Panc1 (cell line): ENCODE measurements at regions not wholly inside any gene's neighbourhood (a gene's known extent, or its start where the extent isn't known, plus 50 kb on each side); places are given as distances from the start of the nearest gene placed in this dataset.

Experiments
- ATAC-seq: fragments of 200-7000 bp; cut with Tn5 transposase; 2 replicates; pipeline ENCODE4 v1.9.1; 2020; ENCODE audit warnings: mild to moderate bottlenecking, moderate library complexity
- BruUV-seq: library from RNA; stranded (reverse); fragments of 400-500 nt; replicated peaks from 2 replicates; lab custom pipeline; 2021; lab: Mats Ljungman, UMichigan
- CTCF ChIA-PET: fragments of 300-600 bp; sonication (Branson Sonifier 250); formaldehyde crosslinking; loops from one replicate; lab custom pipeline; 2022; ENCODE audit warnings: antibody characterized with exemption; lab: Charles Lee
- POLR2A ChIA-PET: fragments of 300-600 bp; sonication (Branson Sonifier 250); formaldehyde crosslinking; loops from one replicate; lab custom pipeline; 2022; ENCODE audit warnings: antibody characterized with exemption; lab: Charles Lee
- DNase-seq: peaks from one replicate; pipeline ENCODE4 v3.0.0-alpha.2; 2010; ENCODE audit warnings: low read depth, low spot score
- H3K27ac ChIP-seq: 2 replicates; pipeline ENCODE4 v1.5.1; 2011; ENCODE audit warnings: mild to moderate bottlenecking, low read length, inconsistent platforms
- H3K27me3 ChIP-seq: fragments of 200-500 bp; sonication (Bioruptor generic); 2 replicates; pipeline ENCODE4 v1.6.0; 2014; ENCODE audit warnings: low read length, inconsistent platforms; ENCODE audit not compliant: control insufficient read depth, insufficient read depth
- H3K36me3 ChIP-seq: fragments of 200-500 bp; sonication (Bioruptor generic); 2 replicates; pipeline ENCODE4 v1.5.1; 2014; ENCODE audit warnings: inconsistent platforms, mild to moderate bottlenecking, low read length, moderate library complexity; ENCODE audit not compliant: control insufficient read depth, insufficient read depth
- H3K4me1 ChIP-seq: 2 replicates; pipeline ENCODE4 v1.5.1; 2011; ENCODE audit warnings: inconsistent platforms, mild to moderate bottlenecking, low read length, moderate library complexity; ENCODE audit not compliant: control insufficient read depth, insufficient read depth
- H3K4me3 ChIP-seq, 2 experiments: 2 replicates each; pipeline ENCODE4 v1.5.1; 2011 to 2012; ENCODE audit warnings: low read depth in 2 of 2, low read length in 2 of 2, mild to moderate bottlenecking in 2 of 2, inconsistent platforms in 1 of 2, moderate library complexity in 1 of 2
- H3K9me3 ChIP-seq: fragments of 200-500 bp; sonication (Bioruptor generic); 2 replicates; pipeline ENCODE4 v1.5.1; 2014; ENCODE audit warnings: low read depth, mild to moderate bottlenecking, inconsistent platforms, low read length, moderate library complexity; ENCODE audit not compliant: control insufficient read depth, insufficient read depth
- CTCF ChIP-seq: fragments of 450-650 bp; IDR thresholded peaks from 2 replicates; pipeline ENCODE4 v1.5.1; 2017; ENCODE audit warnings: mild to moderate bottlenecking
- POLR2AphosphoS5 ChIP-seq: IDR thresholded peaks from 2 replicates; pipeline ENCODE4 v1.6.1; 2012; ENCODE audit warnings: mild to moderate bottlenecking, low read depth, low read length, moderate library complexity
- REST ChIP-seq, 2 experiments: IDR thresholded peaks; 2 replicates each; pipeline ENCODE4 v1.6.1; 2011 to 2012; ENCODE audit warnings: low read depth in 2 of 2, control low read depth in 1 of 2, low read length in 1 of 2, mild to moderate bottlenecking in 1 of 2, moderate library complexity in 1 of 2; ENCODE audit not compliant: insufficient read depth in 1 of 2
- SIN3A ChIP-seq: IDR thresholded peaks from 2 replicates; pipeline ENCODE4 v1.6.1; 2012; ENCODE audit warnings: low read depth, mild to moderate bottlenecking, low read length, moderate library complexity, borderline replicate concordance; ENCODE audit not compliant: insufficient read depth
- TCF7L2 ChIP-seq: IDR thresholded peaks from 2 replicates; pipeline ENCODE4 v1.6.1; 2011; ENCODE audit warnings: mild to moderate bottlenecking, low read depth, low read length, inconsistent platforms
- in situ Hi-C: cut with HindIII; loops from 2 replicates; pipeline ENCODE4 v1.10.0; 2016; ENCODE audit warnings: low sequenced_read_pairs, low pct_unique_long_range_greater_than_20kb
- intact Hi-C: fragments of 100-400 bp; cut with micrococcal nuclease; formaldehyde crosslinking; loops from one replicate; pipeline ENCODE4 v1.10.0; 2022; ENCODE audit not compliant: unreplicated experiment

- H3K4me3 ChIP-seq: no peak overlapping the region
- in situ Hi-C loops: no loop called here
- ATAC-seq (no peak), DNase-seq (no peak)
- ChIA-PET CTCF (no interaction called here), POLR2A (no interaction called here)
- intact Hi-C loops: no loop called here
- no peak overlapping the region for H3K27ac ChIP-seq
- H3K4me1 ChIP-seq: no peaks in the 10 kb centered on the region
- TF ChIP-seq REST (IDR thresholded peaks at IDR 0.05; ENCODE audit: insufficient read depth in 1 of 2, low read depth in 2 of 2, low read length in 1 of 2) (no peak), CTCF (no peak)
- H3K27me3 ChIP-seq: no peaks in the 10 kb centered on the region
- BruUV-seq: no TSS peak
- no peaks in the 10 kb centered on the region for H3K9me3 ChIP-seq
- no peaks in the 10 kb centered on the region for H3K36me3 ChIP-seq
Measured at GRCh38 chr5:136511046-136511445, 145.7 kb upstream of the TRPC7 start.

GRCh38 chr5:136510481-136510880 is 145.1 kb upstream of the TRPC7 start:
- CTCF ChIA-PET: no interaction called here

More at GRCh38 chr5:136510481-136510880, 145.1 kb upstream of the TRPC7 start:
- TF ChIP-seq POLR2AphosphoS5 (no peak), CTCF (no peak), TCF7L2 (no peak), REST (IDR thresholded peaks at IDR 0.05; ENCODE audit: insufficient read depth in 1 of 2, low read depth in 2 of 2, low read length in 1 of 2) (no peak), SIN3A (no peak)
- H3K36me3 ChIP-seq: no peaks in the 10 kb centered on the region
- H3K4me1 ChIP-seq: no peaks in the 10 kb centered on the region
- in situ Hi-C loops (no loop called here), intact Hi-C loops (no loop called here)
- H3K27ac ChIP-seq: no peak overlapping the region
- no TSS peak for BruUV-seq
- POLR2A ChIA-PET: no interaction called here
- no peaks in the 10 kb centered on the region for H3K9me3 ChIP-seq
- ATAC-seq: no peak
- no peak overlapping the region for H3K4me3 ChIP-seq
- DNase-seq: no peak
- H3K27me3 ChIP-seq: no peaks in the 10 kb centered on the region
